ENCODE measurements at regions not wholly inside any gene's neighbourhood (a gene's known extent, or its start where the extent isn't known, plus 50 kb on each side); places are given as distances from the start of the nearest gene placed in this dataset.

DNA sequence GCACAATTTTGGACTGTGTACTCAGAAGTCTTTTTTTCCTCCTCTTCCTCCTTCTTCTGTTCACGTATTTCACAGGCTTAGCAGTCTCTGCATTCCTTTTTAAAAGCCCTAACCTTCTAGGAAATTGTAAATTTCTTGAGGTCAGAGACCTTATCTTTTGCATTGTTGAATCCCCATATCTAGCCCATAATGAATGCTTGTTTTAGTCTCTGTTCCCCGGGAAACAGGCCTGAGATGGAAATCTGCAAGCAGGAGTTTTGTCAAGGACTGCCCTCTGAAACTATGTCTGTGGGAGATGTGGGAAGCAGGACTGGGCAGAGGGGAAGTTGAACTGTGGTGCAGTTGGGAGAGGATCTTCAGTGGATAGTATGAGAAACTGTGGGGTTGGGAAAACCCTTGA lies 272.2 kb upstream of the DAB1 start:
- TF ChIP-seq, protein P1, sequence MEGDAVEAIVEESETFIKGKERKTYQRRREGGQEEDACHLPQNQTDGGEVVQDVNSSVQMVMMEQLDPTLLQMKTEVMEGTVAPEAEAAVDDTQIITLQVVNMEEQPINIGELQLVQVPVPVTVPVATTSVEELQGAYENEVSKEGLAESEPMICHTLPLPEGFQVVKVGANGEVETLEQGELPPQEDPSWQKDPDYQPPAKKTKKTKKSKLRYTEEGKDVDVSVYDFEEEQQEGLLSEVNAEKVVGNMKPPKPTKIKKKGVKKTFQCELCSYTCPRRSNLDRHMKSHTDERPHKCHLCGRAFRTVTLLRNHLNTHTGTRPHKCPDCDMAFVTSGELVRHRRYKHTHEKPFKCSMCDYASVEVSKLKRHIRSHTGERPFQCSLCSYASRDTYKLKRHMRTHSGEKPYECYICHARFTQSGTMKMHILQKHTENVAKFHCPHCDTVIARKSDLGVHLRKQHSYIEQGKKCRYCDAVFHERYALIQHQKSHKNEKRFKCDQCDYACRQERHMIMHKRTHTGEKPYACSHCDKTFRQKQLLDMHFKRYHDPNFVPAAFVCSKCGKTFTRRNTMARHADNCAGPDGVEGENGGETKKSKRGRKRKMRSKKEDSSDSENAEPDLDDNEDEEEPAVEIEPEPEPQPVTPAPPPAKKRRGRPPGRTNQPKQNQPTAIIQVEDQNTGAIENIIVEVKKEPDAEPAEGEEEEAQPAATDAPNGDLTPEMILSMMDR (conservative IDR thresholded peaks at IDR 0.05; ENCODE audit: low read depth, low read length) = no peak
- TF ChIP-seq EZH2 (IDR thresholded peaks at IDR 0.05; ENCODE audit: low read length, unreplicated experiment) = no peak

Measured in PC-3 (cell line).